Glutamatergic neuron (in vitro differentiated cells): ENCODE measurements at regions not wholly inside any gene's neighbourhood (a gene's known extent, or its start where the extent isn't known, plus 50 kb on each side); places are given as distances from the start of the nearest gene placed in this dataset.
"Not testable (repeated sequence)": the region's sequence is repeated elsewhere in the genome, so short reads cannot be mapped to it uniquely, and the experiment has no call there.

ENCODE experiments used
- DNase-seq: peaks from one replicate; pipeline ENCODE4 v3.0.0; 2022
- H3K27ac Mint-ChIP-seq: one replicate; pipeline ENCODE4 v1.8.0; 2020; ENCODE audit warnings: mild to moderate bottlenecking, mixed read lengths, inconsistent platforms; ENCODE audit not compliant: unreplicated experiment
- H3K27me3 Mint-ChIP-seq: one replicate; pipeline ENCODE4 v1.8.0; 2020; ENCODE audit warnings: mild to moderate bottlenecking, moderate library complexity, mixed read lengths, inconsistent platforms; ENCODE audit not compliant: unreplicated experiment
- H3K36me3 Mint-ChIP-seq: one replicate; pipeline ENCODE4 v1.8.0; 2020; ENCODE audit warnings: mild to moderate bottlenecking, mixed read lengths, inconsistent platforms; ENCODE audit not compliant: unreplicated experiment
- H3K4me1 Mint-ChIP-seq: one replicate; pipeline ENCODE4 v1.8.0; 2020; ENCODE audit warnings: mild to moderate bottlenecking, low read depth, mixed read lengths, inconsistent platforms; ENCODE audit not compliant: unreplicated experiment
- H3K4me3 Mint-ChIP-seq: one replicate; pipeline ENCODE4 v1.8.0; 2020; ENCODE audit warnings: mild to moderate bottlenecking, mixed read lengths, inconsistent platforms; ENCODE audit not compliant: unreplicated experiment
- H3K9me3 Mint-ChIP-seq: one replicate; pipeline ENCODE4 v1.8.0; 2020; ENCODE audit warnings: mild to moderate bottlenecking, moderate library complexity, mixed read lengths, inconsistent platforms; ENCODE audit not compliant: unreplicated experiment
- CTCF ChIP-seq: fragments of 200-600 bp; sonication (generic); IDR thresholded peaks from one replicate; pipeline ENCODE4 v1.5.0; 2021; ENCODE audit not compliant: partially characterized antibody, unreplicated experiment

GRCh38 chr20:51172558-51173428 is 149.9 kb upstream of the KCNG1 start:
- Mint-ChIP-seq H3K4me3 (no peak overlapping the region), H3K27ac (no peak overlapping the region), H3K4me1 (no peaks in the 10 kb centered on the region), H3K27me3 (peaks cover 1% of the 10 kb centered on the region), H3K9me3 (no peaks in the 10 kb centered on the region), H3K36me3 (no peaks in the 10 kb centered on the region)
- no peak for DNase-seq
- TF ChIP-seq CTCF: no peak

DNA sequence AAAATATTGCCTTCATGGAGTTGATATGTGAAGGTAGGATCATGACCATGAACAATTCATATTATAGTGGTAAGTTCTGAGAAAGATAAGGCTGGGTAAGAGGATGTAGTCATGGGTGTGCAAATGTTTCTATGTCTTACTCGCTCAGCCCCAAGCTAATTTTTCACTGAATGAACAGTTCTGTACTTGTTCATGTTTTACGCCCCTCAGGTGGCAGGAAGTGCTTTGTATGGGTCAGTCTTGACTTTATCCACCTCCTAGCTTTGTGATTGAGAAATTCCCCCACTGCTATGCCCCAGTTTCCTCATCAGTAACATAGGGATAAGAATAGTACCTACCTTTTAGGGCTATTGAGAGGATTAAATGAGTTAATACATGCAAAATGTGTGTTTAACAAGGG is 148.2 kb upstream of the KCNG1 start:
- Mint-ChIP-seq H3K9me3 (no peaks in the 10 kb centered on the region), H3K27me3 (no peaks in the 10 kb centered on the region), H3K27ac (no peak overlapping the region), H3K4me1 (no peaks in the 10 kb centered on the region), H3K36me3 (no peaks in the 10 kb centered on the region), H3K4me3 (no peak overlapping the region)
- no peak for TF ChIP-seq CTCF
- no peak for DNase-seq

DNA sequence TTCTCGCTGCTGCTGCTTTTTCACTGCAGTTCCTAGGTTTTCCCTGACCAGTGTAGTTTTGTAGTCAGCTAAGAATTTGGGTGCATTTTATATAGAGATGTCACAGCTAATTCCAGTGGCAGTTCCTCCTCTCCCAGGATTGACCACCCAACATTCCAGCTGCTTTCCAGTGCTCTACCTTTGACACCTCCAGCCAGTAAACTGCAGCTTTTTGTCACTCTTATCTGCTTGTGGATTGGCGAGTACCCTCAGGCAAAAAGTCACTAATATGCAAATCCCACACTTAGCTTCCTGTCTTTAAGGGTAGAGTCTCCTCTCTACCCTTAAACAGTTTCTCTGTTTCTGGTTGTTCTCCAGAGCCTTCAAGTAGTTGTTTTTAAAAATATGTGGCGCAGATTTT is 146.9 kb upstream of the KCNG1 start:
- Mint-ChIP-seq H3K4me3 (no peak overlapping the region), H3K9me3 (no peaks in the 10 kb centered on the region), H3K4me1 (no peaks in the 10 kb centered on the region), H3K36me3 (no peaks in the 10 kb centered on the region), H3K27me3 (no peaks in the 10 kb centered on the region), H3K27ac (no peak overlapping the region)
- no peak for DNase-seq
- no peak for TF ChIP-seq CTCF

DNA sequence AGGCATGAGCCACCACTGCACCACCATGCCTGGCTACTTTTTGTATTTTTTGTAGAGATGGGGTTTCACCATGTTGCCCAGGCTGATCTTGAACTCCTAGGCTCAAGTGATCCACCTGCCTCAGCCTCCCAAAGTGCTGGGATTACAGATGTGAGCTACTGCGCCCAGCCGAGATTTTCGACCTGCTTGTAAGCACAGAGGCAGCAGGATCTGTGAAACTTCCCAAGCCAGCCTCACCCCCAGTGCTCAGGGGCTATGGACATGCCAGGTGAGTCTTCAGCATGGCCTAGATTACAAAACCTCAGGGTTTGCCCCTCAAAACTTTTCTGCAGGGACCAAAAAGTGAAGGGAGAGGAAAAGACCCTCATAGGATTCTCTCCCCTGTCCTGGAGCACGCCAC is 145.0 kb upstream of the KCNG1 start:
- not testable (repeated sequence) for H3K9me3 Mint-ChIP-seq, H3K27ac Mint-ChIP-seq, H3K4me3 Mint-ChIP-seq, DNase-seq, H3K27me3 Mint-ChIP-seq, H3K36me3 Mint-ChIP-seq, H3K4me1 Mint-ChIP-seq

DNA sequence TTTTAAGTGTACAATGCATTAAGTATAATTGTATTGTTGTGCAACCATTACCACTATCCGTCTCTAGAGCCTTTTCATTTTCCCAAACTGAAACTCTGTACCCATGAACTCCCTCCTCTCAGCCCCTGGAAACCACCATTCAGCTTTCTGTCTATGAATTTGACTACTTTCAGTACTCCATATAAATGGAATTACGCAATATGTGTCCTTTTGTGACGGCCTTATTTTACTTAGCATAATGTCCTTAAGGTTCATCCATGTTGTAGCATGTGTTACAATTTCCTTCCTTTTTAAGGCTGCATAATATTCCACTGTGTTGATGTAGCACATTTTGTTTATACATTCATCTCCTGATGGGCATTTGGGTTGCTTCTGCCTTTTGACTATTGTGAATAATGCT is 143.6 kb upstream of the KCNG1 start:
- Mint-ChIP-seq H3K9me3 (peaks cover 2% of the 10 kb centered on the region), H3K27ac (no peak overlapping the region), H3K27me3 (no peaks in the 10 kb centered on the region), H3K36me3 (peaks cover 6% of the 10 kb centered on the region), H3K4me1 (no peaks in the 10 kb centered on the region), H3K4me3 (no peak overlapping the region)
- TF ChIP-seq CTCF: no peak
- DNase-seq: no peak
